ENCODE measurements at regions not wholly inside any gene's neighbourhood (a gene's known extent, or its start where the extent isn't known, plus 50 kb on each side); places are given as distances from the start of the nearest gene placed in this dataset.

DNA sequence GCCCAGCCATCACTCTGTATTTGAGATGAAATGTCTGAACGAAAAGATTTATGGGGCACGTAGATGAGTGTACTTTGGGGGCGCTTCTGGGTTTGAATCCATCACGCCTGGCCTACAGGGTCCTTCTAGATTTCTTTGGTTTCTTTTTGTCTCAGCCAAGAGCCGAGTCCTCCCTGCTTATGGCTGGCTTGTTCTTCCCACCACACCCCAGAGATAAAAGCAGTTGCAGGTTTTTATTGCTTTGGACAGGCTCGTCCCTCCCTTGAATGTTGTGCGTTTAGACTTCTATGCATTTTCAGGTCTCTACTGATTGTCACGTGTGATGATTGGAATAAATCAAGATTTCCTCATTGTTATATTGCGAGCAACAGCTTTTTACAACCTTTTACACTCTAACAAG, 104.8 kb upstream of the CHRNA7 start:
- DNase-seq: no peak

GRCh38 chr15:31930967-31931366, 99.3 kb upstream of the CHRNA7 start:
- DNase-seq: no peak

DNA sequence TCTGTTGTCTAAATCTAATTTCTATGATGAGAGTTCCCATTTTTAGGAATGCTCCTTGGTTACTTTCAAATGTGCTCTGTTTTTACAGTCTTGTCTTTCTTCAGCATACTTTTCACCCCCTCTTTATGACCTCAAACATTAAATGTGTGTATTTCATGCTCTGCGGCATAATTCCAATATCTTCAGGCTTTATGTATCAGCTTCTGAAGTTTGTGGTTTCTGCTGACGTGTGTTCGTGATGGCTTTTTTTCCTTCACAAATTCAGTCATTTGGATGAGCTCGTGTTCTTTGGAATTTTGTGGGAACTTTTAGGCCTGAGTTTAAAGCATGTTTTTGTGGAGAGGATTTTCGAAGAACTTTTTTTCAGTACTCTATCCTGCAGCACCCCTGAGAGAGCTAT, 97.7 kb upstream of the CHRNA7 start:
- DNase-seq: no peak

GRCh38 chr15:31934821-31935220, 95.5 kb upstream of the CHRNA7 start:
- DNase-seq: no peak

- DNase-seq: no peak
These were observed 76.8 kb upstream of the CHRNA7 start for GRCh38 chr15:31953478-31953877.

GRCh38 chr15:31954374-31955172, 75.7 kb upstream of the CHRNA7 start:
- no peak for DNase-seq

- DNase-seq: no peak
These were observed 74.6 kb upstream of the CHRNA7 start for GRCh38 chr15:31955734-31956133.

DNA sequence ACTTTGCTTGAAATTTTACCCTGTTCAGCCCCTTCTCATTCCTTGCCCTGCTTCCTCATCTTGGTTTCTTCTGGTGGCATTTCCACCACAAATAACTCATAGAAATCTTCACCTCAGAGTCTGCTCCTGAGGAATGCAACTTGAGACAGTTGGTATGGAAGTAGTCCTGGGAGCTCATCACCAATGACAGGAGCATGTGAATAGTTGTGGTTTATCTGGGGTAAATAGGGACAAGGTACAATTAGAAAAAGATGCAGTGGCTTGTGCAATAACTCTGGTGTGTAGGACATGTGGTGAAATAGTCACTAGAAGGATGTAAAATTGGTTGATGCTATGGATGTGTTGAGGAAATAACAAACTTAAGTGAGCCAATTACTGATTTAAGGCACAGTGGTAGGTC, 72.7 kb upstream of the CHRNA7 start:
- DNase-seq: no peak

DNA sequence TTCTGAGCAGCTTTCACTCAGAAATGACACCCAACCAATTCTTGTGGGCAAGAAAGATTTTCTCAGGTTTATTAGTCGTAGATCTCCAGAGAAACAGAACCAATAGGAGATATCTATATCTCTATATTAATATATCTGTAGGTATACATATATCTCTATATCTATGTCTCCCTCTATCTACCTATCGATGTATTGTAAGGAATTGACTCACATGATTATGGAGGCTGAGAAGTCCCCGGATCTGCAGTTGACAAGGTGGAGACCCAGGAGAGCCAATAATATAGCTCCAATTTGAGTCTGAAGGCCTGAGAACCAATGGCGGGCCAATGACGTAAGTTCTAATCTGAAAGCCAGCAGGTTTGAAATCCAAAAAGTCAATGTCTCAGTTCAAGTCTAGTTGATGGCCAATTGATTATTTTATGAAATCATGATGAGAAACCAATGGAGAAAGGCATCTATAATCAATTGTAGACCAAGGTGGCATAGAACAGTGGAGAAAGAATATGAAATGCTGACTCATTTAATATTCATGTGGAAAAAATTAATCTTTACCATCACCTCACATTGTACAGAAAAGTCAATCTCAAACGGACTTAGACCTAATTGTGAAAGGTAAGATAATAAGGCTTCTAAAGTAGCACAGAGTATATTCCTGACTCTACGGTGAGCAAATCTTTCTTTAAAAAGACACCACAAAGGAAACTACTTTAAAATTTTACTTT, 65.6 kb upstream of the CHRNA7 start:
- no peak for DNase-seq

- DNase-seq: no peak
These were observed 60.3 kb upstream of the CHRNA7 start for GRCh38 chr15:31970007-31970406.

GRCh38 chr15:31973197-31973596, 57.1 kb upstream of the CHRNA7 start:
- DNase-seq: no peak

DNA sequence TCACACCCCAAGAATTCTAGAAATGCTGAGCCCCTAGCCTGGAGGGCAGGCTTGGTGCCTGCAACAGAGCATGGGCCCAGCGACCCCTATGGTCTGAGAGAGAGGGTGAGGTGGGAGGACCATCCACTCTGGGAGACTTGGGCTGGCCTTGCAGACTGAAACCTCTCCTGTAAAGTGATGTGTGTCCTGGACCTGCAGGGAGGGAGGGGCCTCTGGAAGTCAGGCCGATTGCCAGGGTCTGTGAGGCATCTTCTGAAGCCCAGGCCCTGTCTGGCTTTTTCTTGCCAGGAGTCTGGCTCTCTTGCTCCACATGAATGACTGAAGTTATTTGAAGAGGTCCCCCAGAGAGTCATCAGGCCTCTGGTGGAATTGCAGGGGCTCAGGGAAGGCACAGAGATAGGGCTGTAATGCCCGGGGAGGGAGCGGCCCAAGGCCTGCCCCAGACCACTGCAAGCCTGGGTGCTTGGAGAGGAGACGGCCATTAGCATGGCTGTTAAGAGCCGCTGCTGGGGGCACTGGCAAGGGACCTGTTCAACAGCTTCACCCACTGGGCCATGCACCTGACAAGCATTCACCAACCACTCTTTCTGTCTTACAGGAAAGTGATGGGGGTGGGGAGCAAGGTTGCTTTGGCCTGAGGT, 56.0 kb upstream of the CHRNA7 start:
- DNase-seq: no peak

DNA sequence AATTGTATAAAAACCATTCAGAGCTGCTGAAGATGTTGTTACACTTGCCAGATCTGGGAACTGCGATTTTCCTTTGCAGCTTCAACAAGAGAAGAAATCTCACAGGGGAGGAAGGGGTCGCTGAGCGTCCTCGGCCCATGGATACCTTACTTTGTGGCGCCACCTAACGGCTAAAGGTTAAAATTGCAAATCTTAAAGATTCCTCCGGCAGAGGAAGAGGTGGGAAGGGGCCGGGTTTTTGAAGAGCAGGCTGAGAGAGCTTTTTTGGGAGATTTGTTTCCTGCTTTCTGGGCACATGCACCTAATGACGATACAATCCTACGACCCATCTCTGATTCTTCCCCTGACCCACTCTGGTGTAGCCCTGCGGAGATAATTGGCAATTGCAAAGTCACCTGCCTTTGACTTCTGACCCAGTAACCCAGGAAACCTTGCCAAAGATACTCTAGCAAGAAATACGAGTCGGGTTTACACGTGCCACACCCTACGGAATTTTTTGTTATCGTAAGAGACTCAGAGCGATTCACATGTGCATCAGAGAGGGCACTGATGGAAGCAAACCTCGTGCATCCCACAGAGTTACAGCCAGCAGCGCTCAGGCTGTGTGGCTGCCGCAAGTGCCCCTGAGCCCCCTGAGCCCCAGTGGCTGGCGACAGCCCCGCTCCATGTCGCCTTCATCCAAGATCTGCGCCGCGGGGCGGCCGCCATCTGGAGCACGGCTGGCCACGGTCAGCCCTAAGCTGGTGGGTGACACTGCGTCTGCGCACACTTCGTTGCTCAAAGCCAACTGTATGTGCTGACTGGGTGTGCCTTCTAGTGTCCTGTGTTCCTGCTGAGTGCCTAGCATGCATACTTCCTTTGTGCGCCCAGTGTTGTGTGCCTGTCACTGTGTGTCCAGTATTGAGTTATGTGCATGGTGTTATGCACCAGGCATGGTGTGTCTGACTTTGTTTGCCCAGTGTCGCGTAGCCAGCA, 55.2 kb upstream of the CHRNA7 start:
- DNase-seq: no peak

- no peak for DNase-seq
These were observed 54.5 kb upstream of the CHRNA7 start for GRCh38 chr15:31975830-31976229.

DNA sequence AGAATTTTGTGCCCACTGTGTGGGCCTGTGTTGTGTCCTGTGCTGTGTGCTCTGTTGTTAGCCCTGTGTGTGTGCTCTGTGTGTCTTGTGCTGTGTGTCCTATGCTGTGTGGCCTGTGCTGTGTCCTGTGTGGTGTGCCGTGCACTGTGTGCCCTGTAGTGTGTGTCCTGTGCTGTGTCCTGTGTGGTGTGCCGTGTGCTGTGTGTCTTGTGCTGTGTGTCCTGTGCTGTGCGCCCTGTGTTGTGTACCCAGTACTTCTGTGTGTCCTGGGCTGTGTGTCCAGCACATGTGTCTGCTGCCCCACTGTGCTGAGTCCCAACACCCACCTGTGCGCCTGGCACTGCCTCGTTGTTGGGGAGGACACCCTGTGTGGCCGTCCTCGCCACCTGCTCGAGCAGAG, 53.2 kb upstream of the CHRNA7 start:
- no peak for DNase-seq

DNA sequence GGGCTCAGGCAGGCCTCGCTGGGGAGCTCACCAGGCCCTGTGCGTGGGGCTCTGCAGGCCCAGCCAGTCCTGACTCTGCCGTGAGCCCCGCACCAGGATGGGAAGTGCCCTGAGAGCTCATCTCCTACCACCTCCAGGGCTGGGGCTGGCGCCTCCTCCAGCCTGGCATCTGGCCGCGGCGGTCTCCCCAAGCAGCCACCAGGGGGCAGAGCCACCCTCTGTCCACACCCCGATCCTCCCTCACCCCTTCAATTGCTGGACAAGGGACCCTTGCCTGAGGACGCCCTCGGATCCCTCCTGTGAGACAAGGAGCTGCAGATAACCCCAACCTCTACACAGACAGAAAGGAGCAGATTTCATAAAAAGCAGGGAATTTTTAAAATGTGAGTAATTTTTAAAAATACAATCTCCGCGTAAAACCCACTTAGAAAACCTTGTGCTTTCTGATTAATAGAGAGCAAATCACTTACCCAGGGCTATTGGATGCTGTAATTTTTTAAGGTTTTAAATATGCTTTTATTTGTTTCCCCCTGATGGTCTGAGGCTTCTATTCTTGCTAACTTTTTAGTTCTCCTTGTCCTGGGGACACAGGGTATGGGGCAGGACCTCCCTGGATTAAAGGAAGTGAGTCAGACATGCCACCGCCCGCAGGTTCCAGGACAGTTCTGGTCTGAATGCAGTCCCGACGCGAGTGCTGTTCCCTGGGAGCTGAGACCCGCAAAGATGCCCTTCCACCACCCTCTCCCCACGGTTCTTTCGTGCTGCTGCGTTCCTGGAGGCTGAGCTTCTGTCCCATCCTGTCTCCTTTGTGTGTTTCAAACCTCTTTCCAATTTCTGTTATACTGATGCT, 52.3 kb upstream of the CHRNA7 start:
- peak; percentile 48 for DNase-seq
